IMR-90 (cell line): ENCODE measurements at regions not wholly inside any gene's neighbourhood (a gene's known extent, or its start where the extent isn't known, plus 50 kb on each side); places are given as distances from the start of the nearest gene placed in this dataset.

Experiments
- ATAC-seq: fragments of 200-7000 bp; cut with Tn5 transposase; 2 replicates; pipeline ENCODE4 v1.9.1; 2020; ENCODE audit warnings: low read depth, mild to moderate bottlenecking, moderate library complexity
- BruUV-seq: library from RNA; stranded (reverse); fragments of 400-500 nt; replicated peaks from 2 replicates; lab custom pipeline; 2021; lab: Mats Ljungman, UMichigan
- CTCF ChIA-PET: fragments of 300-600 bp; formaldehyde crosslinking; extraction: SDS; loops from one replicate; lab custom pipeline; 2021; ENCODE audit warnings: antibody characterized with exemption; lab: Yijun Ruan, JAX
- POLR2A ChIA-PET: fragments of 300-600 bp; sonication (Branson Sonifier 250); formaldehyde crosslinking; loops from one replicate; lab custom pipeline; 2022; ENCODE audit warnings: antibody characterized with exemption; ENCODE audit not compliant: unreplicated experiment; lab: Charles Lee
- DNase-seq: peaks from one replicate; pipeline ENCODE4 v3.0.0; 2013
- H2AFZ ChIP-seq: replicated peaks from 2 replicates; pipeline ENCODE3; 2013; ENCODE audit warnings: low read length, mild to moderate bottlenecking; ENCODE audit not compliant: poor library complexity
- H2AK5ac ChIP-seq: 2 replicates; pipeline ENCODE4 v1.6.1; 2013; ENCODE audit warnings: low read depth, low read length, inconsistent platforms
- H2AK9ac ChIP-seq: replicated peaks from 2 replicates; pipeline ENCODE3; 2013; ENCODE audit warnings: mild to moderate bottlenecking, low read depth, low read length, moderate library complexity; ENCODE audit not compliant: poor library complexity
- H2BK120ac ChIP-seq: 2 replicates; pipeline ENCODE4 v1.6.1; 2013; ENCODE audit warnings: low read depth, low read length, inconsistent platforms
- H2BK15ac ChIP-seq: 3 replicates; pipeline ENCODE4 v1.6.1; 2013; ENCODE audit warnings: low read depth, low read length, inconsistent platforms
- H2BK20ac ChIP-seq: 2 replicates; pipeline ENCODE4 v1.6.1; 2013; ENCODE audit warnings: low read depth, mild to moderate bottlenecking, inconsistent platforms, low read length, moderate library complexity
- H2BK5ac ChIP-seq: 2 replicates; pipeline ENCODE4 v1.6.1; 2013; ENCODE audit warnings: mild to moderate bottlenecking, low read depth, low read length, inconsistent platforms; ENCODE audit not compliant: poor library complexity, severe bottlenecking
- H3K14ac ChIP-seq: replicated peaks from 2 replicates; pipeline ENCODE4 v1.6.1; 2013; ENCODE audit warnings: low read depth, low read length, inconsistent platforms
- H3K18ac ChIP-seq: 2 replicates; pipeline ENCODE4 v1.6.1; 2013; ENCODE audit warnings: low read depth, low read length, control low read depth
- H3K23ac ChIP-seq: 2 replicates; pipeline ENCODE4 v1.6.1; 2013; ENCODE audit warnings: low read depth, low read length, inconsistent platforms
- H3K27ac ChIP-seq: 2 replicates; pipeline ENCODE4 v1.5.1; 2013; ENCODE audit warnings: mild to moderate bottlenecking, control low read depth, low read length; ENCODE audit not compliant: insufficient read depth
- H3K27me3 ChIP-seq: 2 replicates; pipeline ENCODE4 v1.6.1; 2013; ENCODE audit warnings: low read length; ENCODE audit not compliant: control insufficient read depth, insufficient read depth
- H3K36me3 ChIP-seq: 2 replicates; pipeline ENCODE4 v1.6.1; 2013; ENCODE audit warnings: low read length, mixed read lengths; ENCODE audit not compliant: control insufficient read depth, insufficient read depth
- H3K4ac ChIP-seq: 2 replicates; pipeline ENCODE4 v1.6.1; 2013; ENCODE audit warnings: low read depth, low read length, inconsistent platforms
- H3K4me1 ChIP-seq: 2 replicates; pipeline ENCODE4 v1.6.1; 2013; ENCODE audit warnings: low read length, mixed read lengths; ENCODE audit not compliant: control insufficient read depth, insufficient read depth
- H3K4me2 ChIP-seq: 2 replicates; pipeline ENCODE4 v1.6.1; 2013; ENCODE audit warnings: low read depth, mild to moderate bottlenecking, control low read depth, low read length, moderate library complexity
- H3K4me3 ChIP-seq: 2 replicates; pipeline ENCODE4 v1.5.1; 2013; ENCODE audit warnings: low read depth, mild to moderate bottlenecking, control low read depth, low read length, moderate library complexity; ENCODE audit not compliant: insufficient read depth
- H3K56ac ChIP-seq: 2 replicates; pipeline ENCODE4 v1.6.1; 2013; ENCODE audit warnings: low read length, inconsistent platforms; ENCODE audit not compliant: insufficient read depth; ENCODE audit errors: extremely low read depth
- H3K79me1 ChIP-seq, 2 experiments: 2 replicates each; pipeline ENCODE4 v1.6.1; 2013; ENCODE audit warnings: low read length in 2 of 2, inconsistent platforms in 1 of 2, low read depth in 1 of 2
- H3K9ac ChIP-seq: 2 replicates; pipeline ENCODE4 v1.6.1; 2013; ENCODE audit warnings: low read depth, low read length, control low read depth
- H3K9me1 ChIP-seq: 2 replicates; pipeline ENCODE4 v1.6.1; 2013; ENCODE audit warnings: low read length, inconsistent platforms; ENCODE audit not compliant: insufficient read depth
- H3K9me3 ChIP-seq: 2 replicates; pipeline ENCODE4 v1.6.1; 2013; ENCODE audit warnings: low read length; ENCODE audit not compliant: control insufficient read depth, insufficient read depth
- H4K20me1 ChIP-seq: 2 replicates; pipeline ENCODE4 v1.6.1; 2013; ENCODE audit warnings: low read length, inconsistent platforms; ENCODE audit not compliant: insufficient read depth
- H4K5ac ChIP-seq: 2 replicates; pipeline ENCODE4 v1.6.1; 2013; ENCODE audit warnings: mild to moderate bottlenecking, low read depth, low read length, control low read depth
- H4K8ac ChIP-seq, 2 experiments: 2 replicates each; pipeline ENCODE4 v1.6.1; 2013; ENCODE audit warnings: low read depth in 2 of 2, low read length in 2 of 2, control low read depth in 1 of 2, inconsistent platforms in 1 of 2
- H4K91ac ChIP-seq: 2 replicates; pipeline ENCODE4 v1.6.1; 2013; ENCODE audit warnings: low read depth, low read length, inconsistent platforms; ENCODE audit not compliant: insufficient read depth
- BHLHE40 ChIP-seq: fragments of 150-350 bp; IDR thresholded peaks from 2 replicates; pipeline ENCODE4 v1.6.1; 2016; ENCODE audit warnings: mild to moderate bottlenecking, low read depth, low read length
- CEBPB ChIP-seq: IDR thresholded peaks from 2 replicates; pipeline ENCODE4 v1.6.1; 2012; ENCODE audit warnings: low read depth, low read length, improper control_type of control experiment
- CHD1 ChIP-seq: IDR thresholded peaks from 2 replicates; pipeline ENCODE4 v1.6.1; 2012; ENCODE audit warnings: low read depth, low read length, improper control_type of control experiment
- ELK1 ChIP-seq: fragments of 150-350 bp; IDR thresholded peaks from 2 replicates; pipeline ENCODE4 v1.6.1; 2016; ENCODE audit warnings: low read depth, mild to moderate bottlenecking, low read length, moderate library complexity, borderline replicate concordance
- FOS ChIP-seq: fragments of 150-350 bp; IDR thresholded peaks from 2 replicates; pipeline ENCODE4 v1.6.1; 2016; ENCODE audit warnings: low read depth, low read length
- MAFK ChIP-seq: IDR thresholded peaks from 2 replicates; pipeline ENCODE4 v1.6.1; 2012; ENCODE audit warnings: low read depth, low read length, improper control_type of control experiment
- MAZ ChIP-seq: IDR thresholded peaks from 2 replicates; pipeline ENCODE4 v1.6.1; 2012; ENCODE audit warnings: low read depth, mild to moderate bottlenecking, low read length, improper control_type of control experiment, moderate library complexity, borderline replicate concordance
- MXI1 ChIP-seq: IDR thresholded peaks from 2 replicates; pipeline ENCODE4 v1.6.1; 2012; ENCODE audit warnings: low read depth, mild to moderate bottlenecking, low read length, moderate library complexity, borderline replicate concordance
- POLR2A ChIP-seq: IDR thresholded peaks from 2 replicates; pipeline ENCODE4 v1.6.1; 2012; ENCODE audit warnings: mild to moderate bottlenecking, low read depth, low read length
- RAD21 ChIP-seq: IDR thresholded peaks from 2 replicates; pipeline ENCODE4 v1.6.1; 2012; ENCODE audit warnings: low read length, improper control_type of control experiment
- RCOR1 ChIP-seq: IDR thresholded peaks from 2 replicates; pipeline ENCODE4 v1.6.1; 2012; ENCODE audit warnings: mild to moderate bottlenecking, low read length, improper control_type of control experiment; ENCODE audit not compliant: insufficient replicate concordance
- RFX5 ChIP-seq: IDR thresholded peaks from 2 replicates; pipeline ENCODE4 v1.8.0; 2012; ENCODE audit warnings: low read depth, mild to moderate bottlenecking, low read length, moderate library complexity
- SMC3 ChIP-seq: fragments of 150-350 bp; IDR thresholded peaks from 2 replicates; pipeline ENCODE4 v1.6.1; 2016; ENCODE audit warnings: low read depth, mild to moderate bottlenecking, antibody characterized with exemption, low read length, moderate library complexity
- WGBS, 2 experiments: methylation state at CpG; one replicate each; pipeline versions ENCODE4 v1.1.5 to v1.1.7; 2013; ENCODE audit warnings: missing lambda C conversion rate in 2 of 2; ENCODE audit not compliant: insufficient read length in 1 of 2; ENCODE audit errors: extremely low coverage in 2 of 2; 5-methylcytosine and 5-hydroxymethylcytosine counted together
- dilution Hi-C: fragments of 300-500 bp; cut with HindIII; formaldehyde crosslinking; loops from one replicate; pipeline ENCODE4 v1.14.3; 2018; ENCODE audit warnings: low sequenced_read_pairs; ENCODE audit not compliant: unreplicated experiment
- in situ Hi-C: fragments of 300-500 bp; cut with MboI; formaldehyde crosslinking; loops from 3 replicates; pipeline ENCODE4 v1.14.3; 2019; ENCODE audit warnings: low sequenced_read_pairs, inconsistent platforms, mixed read lengths
- intact Hi-C: fragments of 100-400 bp; cut with micrococcal nuclease; formaldehyde crosslinking; loops from 2 replicates; pipeline ENCODE4 v1.10.0; 2022
- TF ChIP-seq, protein P1 (sequence below): fragments of 150-350 bp; IDR thresholded peaks from 2 replicates; pipeline ENCODE4 v1.6.1; 2017; ENCODE audit warnings: mild to moderate bottlenecking, antibody characterized with exemption, low read length, low read depth
- TF ChIP-seq, protein P2 (sequence below): conservative IDR thresholded peaks from 2 replicates; pipeline ENCODE4 v1.5.1; 2012; ENCODE audit warnings: mild to moderate bottlenecking, low read depth, low read length, improper control_type of control experiment

- Histone ChIP-seq H4K91ac (no peak overlapping the region), H3K56ac (no peak overlapping the region), H2BK5ac (no peak overlapping the region), H3K23ac (no peak overlapping the region), H2BK120ac (no peak overlapping the region), H3K36me3 (no peaks in the 10 kb centered on the region), H2BK20ac (no peak overlapping the region), H3K9ac (no peak overlapping the region), H3K4ac (no peak overlapping the region), H4K8ac (no peak overlapping the region), H2AK5ac (no peak overlapping the region), H3K18ac (no peak overlapping the region), H3K4me1 (no peaks in the 10 kb centered on the region), H2AFZ (no peak overlapping the region), H3K14ac (no peak overlapping the region), H4K5ac (no peak overlapping the region), H2BK15ac (no peak overlapping the region), H3K9me1 (no peaks in the 10 kb centered on the region), H3K9me3 (no peaks in the 10 kb centered on the region), H3K4me2 (no peak overlapping the region), H3K27ac (no peak overlapping the region), H3K4me3 (no peak overlapping the region), H3K79me1 (no peaks in the 10 kb centered on the region), H2AK9ac (no peak overlapping the region), H4K20me1 (no peaks in the 10 kb centered on the region), H3K27me3 (no peaks in the 10 kb centered on the region; the same call in 1 of the 2 replicates)
- dilution Hi-C loops: no loop called here
- in situ Hi-C loops: no loop called here
- intact Hi-C loops: no loop called here
- 96% methylated on average over 5 of the region's 6 CpGs; no CpG with 5 or more reads in 1 of the 2 experiments for WGBS, 2 experiments
- BruUV-seq: no TSS peak
- ChIA-PET POLR2A (no interaction called here), CTCF (interaction anchor here (0.9 kb wide), 1 partner anchor 25 kb away, joined by 3 read pairs; no protein-coding TSS in a partner anchor)
- TF ChIP-seq ELK1 (no peak), MXI1 (no peak), MAZ (no peak), RFX5 (no peak), POLR2A (no peak), CEBPB (no peak), MAFK (no peak), FOS (no peak), RAD21 (no peak), BHLHE40 (no peak), SMC3 (no peak), CHD1 (no peak), RCOR1 (no peak)
- TF ChIP-seq, protein P1, sequence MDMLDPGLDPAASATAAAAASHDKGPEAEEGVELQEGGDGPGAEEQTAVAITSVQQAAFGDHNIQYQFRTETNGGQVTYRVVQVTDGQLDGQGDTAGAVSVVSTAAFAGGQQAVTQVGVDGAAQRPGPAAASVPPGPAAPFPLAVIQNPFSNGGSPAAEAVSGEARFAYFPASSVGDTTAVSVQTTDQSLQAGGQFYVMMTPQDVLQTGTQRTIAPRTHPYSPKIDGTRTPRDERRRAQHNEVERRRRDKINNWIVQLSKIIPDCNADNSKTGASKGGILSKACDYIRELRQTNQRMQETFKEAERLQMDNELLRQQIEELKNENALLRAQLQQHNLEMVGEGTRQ: no peak
- TF ChIP-seq, protein P2, sequence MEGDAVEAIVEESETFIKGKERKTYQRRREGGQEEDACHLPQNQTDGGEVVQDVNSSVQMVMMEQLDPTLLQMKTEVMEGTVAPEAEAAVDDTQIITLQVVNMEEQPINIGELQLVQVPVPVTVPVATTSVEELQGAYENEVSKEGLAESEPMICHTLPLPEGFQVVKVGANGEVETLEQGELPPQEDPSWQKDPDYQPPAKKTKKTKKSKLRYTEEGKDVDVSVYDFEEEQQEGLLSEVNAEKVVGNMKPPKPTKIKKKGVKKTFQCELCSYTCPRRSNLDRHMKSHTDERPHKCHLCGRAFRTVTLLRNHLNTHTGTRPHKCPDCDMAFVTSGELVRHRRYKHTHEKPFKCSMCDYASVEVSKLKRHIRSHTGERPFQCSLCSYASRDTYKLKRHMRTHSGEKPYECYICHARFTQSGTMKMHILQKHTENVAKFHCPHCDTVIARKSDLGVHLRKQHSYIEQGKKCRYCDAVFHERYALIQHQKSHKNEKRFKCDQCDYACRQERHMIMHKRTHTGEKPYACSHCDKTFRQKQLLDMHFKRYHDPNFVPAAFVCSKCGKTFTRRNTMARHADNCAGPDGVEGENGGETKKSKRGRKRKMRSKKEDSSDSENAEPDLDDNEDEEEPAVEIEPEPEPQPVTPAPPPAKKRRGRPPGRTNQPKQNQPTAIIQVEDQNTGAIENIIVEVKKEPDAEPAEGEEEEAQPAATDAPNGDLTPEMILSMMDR: no peak
- DNase-seq: no peak
- ATAC-seq: no peak
Observed at GRCh38 chr5:13454050-13454449, 490.4 kb downstream of the DNAH5 start.
